ENCODE measurements at regions not wholly inside any gene's neighbourhood (a gene's known extent, or its start where the extent isn't known, plus 50 kb on each side); places are given as distances from the start of the nearest gene placed in this dataset.

DNA sequence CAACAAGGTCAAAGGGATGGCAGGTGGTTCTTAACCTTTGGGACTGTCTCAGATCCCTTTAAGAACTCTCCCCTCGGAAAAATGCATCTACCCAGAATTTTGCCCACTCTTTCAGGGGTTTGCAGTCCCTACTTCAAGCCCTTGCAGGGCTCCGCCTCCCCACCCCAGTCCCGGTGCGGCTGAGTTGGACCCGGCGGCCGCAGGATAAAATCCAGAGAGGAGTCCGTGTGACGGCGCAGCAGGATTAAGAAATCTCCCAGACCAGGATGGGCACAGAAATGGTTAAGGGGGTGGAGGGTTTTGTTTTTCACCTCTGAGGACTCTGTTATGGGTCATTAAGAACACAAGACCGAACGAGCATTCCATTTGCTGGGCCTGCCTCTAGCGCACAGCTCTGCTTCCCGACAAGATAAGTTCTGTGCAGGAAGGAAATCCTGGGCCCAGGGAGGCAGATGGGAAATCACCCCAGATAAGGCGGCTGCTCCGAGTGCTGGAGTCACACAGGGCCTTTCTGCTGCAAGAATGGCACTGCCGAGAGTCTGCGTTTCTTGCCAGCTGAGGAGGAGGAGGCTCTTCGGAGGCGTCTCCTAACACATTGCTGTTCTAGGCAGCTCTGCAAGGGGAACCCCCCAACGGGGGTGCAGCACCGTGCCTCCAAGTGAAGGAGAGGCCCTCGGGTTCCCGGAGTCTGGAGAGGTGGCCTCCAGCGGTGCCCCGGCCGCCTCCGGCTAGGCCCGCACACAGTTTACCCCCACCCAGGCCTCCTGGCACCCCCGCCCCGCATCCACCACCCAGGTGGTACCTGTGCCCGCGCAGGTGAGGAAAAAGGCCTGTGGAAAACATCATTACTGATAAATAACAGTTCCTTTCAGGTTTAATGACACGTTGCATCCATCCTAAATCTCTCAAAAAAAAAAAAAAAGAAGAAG is 277.6 kb downstream of the BCOR start:
- DNase-seq: no peak

DNA sequence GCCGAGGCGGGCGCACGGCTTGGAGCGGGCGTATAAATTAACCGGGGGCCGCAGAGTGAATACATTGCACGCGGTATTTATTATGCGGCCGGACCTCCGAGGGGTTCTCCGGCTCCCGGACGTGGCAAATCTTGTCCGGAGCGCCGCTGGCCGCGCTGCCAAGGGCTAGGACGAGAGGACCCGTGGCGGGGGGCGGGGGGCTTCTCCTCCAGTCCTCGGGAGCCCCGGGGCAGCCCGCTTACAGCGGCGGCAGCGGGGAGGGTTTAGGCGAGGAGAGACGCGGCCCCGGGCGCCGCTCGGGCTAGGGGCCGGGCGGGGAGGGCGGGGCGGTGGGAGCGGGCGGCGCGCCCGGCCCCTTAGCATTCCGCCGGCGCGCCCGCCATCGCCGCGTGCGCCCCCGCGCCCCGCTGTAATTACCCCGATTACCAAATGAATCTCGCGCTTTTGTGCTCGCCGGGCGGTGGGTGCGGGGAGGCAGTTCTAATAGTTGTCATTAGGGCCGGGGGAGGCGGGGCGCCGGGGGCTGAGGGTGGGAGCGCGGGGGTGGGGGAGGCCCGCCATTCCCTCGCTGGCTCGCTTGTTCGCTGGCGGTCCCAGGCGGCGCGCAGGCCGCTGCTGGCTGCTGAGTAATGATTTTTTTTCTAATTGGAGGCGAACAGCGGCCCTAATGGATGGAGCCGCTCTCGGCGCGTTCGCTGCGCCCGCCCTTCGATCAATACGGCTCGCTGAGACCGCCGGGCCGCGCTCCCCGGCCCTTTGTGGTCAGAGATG is 276.6 kb downstream of the BCOR start:
- peak; percentile 59 for DNase-seq

DNA sequence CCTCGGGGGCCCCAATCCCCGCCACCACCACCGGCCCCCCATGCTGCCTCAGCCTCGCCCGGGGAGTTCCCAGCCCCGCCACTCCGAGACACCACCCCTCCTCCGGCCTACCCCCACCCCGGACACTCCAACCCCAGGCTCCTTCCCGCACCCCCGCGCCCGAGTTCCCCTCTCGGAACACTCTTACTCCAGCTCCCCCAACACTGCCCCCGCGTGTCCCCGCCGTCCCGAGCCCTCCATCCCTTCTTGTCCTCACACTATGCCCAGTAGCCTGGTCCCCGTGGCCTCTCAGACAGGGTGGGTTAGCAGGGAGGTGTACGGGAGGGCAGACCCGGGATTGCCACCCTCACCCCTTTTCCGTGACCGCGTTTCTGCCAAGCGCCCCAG is 276.1 kb downstream of the BCOR start:
- no peak for DNase-seq

DNA sequence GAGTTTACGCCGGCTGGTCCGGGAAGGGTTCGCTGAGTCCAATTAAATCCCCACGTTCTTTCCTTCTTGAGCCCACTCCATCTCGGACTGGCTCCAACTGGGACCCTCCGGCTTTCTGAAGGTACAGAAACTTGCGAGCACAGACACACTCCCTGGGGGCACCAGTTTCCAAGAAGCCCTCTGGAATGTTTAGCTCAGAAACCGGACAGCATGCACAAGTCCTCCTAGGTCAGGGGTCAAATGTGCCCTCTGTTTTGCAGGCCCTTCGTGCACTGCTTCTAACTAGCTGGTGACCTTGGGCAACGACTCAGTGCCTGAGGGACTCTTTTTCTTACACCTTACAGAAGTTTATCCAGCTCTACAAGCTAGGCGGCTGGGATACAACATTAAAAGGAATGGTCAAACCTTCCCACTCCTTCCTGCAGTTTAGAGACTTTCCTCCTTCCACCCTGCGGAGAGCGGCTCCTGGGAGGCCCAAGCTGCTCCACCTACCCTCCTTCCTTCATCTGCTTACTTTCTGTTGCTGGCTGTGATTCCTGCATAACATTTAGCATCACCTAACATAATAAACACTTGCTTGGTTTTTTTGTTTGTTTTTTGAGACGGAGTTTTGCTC is 275.5 kb downstream of the BCOR start:
- no peak for DNase-seq

DNA sequence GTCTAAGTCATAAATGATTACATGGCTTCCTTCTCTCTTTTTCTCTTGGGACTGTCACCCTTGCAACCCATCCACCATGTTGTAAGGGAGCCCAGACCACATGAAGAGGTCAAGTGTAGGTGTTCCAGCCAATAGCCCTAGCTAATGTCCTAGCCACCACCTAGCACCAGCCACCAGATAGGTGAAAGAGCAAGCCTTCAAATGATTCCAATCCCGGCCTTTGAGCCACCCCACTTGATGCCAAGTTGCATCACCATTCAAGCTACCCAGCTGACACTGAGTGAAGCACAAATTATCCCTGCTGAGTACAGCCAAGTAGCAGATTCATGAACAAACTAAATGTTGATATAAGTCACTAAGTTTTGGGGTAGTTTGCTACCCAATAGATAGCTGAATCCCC is 274.3 kb downstream of the BCOR start:
- no peak for DNase-seq

DNA sequence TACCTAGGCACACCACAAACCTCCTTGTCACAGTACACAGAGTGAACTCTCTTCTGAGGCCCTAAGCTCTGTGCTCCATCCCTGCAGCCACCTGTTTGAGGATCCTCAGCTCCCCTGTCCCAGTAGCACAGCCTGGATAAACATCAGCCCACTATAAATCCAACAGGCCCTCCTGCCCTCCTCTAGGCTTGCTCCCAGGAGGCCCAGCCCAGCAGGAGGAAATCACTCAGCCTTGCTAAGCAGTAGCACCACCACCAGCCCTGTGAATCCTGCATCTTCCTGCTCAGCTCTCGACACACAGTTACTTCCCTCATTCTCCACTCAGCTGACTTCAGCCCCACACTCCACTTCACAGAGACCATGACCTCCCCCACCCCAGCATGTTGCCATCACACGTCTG is 273.9 kb downstream of the BCOR start:
- no peak for DNase-seq

DNA sequence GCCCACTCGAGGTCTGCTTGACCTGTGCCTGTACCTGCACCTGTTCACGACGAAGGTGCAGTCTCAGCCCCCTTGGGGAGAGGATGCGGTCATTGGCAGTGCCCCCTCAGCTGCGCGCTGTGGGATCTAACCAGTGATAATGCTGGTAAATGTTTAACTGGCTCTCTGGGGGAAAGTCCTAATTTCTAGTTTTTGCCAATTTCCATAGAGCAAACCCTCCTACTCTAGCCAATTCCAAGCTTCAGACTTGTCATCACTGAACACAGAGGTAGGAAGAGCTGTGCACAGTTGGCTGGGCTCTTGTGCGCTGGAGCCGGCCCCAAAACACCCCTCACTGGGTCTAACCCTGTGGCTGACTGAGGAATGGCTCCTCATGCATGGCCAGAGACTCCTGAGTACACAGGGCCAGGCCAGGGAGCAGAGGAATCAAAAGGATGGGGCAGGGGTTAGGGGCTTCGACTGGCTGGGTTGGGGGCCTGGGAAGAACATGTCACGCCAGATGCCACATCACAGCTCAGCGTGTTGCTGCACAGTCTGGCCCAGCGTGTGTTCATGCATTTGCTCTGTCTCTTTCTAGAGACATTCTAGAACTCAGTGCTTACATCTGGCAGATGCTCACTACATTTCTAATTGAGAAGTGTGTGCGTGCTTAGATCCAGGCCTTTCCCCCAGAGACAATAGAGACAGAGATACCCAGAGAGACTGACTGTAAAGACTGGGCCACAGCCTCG is 270.8 kb downstream of the BCOR start:
- no peak for DNase-seq

DNA sequence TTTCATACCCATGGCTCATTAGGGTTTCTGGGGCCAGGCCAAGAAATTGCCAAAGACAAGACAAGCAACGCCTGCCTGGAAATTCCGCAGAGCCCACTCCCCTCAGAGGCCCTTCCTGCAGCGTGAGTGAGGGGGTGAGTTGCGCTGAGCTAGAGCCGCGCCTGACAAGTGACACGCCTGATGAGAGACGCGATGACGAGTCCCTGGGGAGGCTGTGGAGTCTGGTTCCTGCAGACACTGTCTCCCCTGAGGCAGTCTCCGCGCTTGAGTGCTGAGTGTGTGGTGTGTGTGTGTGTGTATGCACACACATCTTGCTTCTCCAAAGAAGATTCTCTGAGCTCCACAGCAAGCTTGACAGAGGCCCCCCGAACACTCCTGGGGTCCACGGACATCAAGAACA is 269.8 kb downstream of the BCOR start:
- no peak for DNase-seq

DNA sequence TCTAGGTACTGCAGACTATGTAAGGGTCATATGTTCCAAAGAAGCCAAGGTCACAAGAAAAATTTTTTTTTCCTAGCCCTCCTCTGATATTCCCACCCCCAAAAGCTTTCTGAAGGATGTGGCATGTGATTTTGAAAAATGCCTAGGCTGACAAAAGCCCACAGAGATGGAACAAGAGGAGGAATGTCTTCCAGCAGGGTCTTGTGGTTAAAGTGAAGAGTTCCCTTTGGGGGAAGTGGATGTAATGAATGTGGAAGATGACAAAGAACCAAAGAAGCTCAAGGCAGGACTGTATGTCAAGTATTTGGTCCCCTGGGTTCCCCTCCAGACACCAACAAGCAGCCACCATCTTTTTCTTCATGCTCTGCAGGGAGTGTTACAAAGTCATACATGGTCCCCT is 268.8 kb downstream of the BCOR start:
- DNase-seq: peak; percentile 55

DNA sequence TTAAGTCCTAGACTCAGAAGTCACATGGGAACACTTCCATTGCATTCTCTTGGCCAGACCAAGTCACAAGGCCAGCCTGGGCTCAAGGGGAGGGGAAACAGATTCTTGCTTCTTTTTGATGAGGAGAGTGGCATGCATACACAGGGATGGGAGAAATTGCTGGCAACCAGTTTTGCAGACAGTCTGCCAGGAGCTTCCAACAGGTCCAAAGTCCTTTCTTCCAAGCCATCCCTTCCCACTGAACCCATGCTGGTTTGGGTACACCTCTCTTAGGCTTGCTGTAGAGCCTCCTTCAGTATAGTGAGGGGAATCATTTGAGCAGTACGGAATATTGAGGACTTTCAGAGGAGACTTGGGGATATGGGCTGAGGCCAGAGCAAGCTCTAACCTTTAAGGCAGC is 267.8 kb downstream of the BCOR start:
- DNase-seq: no peak

DNA sequence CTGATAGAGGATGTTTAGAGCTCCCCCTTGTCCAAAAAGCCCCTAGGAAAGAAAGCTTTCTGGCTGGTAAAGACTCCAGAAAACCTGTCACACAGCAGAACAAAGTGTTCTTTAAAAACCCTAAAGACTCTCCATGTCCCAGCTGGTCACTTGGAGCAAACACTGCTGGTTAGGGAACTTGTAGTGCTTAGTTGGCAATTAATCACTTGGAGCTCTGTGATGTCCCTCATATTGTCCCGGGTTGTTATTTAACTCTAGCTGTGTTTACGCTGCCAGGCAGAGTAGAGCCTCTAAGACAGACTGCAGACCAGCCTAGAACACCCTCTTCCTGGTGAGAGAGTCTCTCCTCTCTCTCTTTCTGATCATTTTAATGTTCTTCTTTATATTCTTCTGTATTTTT is 267.3 kb downstream of the BCOR start:
- DNase-seq: no peak

DNA sequence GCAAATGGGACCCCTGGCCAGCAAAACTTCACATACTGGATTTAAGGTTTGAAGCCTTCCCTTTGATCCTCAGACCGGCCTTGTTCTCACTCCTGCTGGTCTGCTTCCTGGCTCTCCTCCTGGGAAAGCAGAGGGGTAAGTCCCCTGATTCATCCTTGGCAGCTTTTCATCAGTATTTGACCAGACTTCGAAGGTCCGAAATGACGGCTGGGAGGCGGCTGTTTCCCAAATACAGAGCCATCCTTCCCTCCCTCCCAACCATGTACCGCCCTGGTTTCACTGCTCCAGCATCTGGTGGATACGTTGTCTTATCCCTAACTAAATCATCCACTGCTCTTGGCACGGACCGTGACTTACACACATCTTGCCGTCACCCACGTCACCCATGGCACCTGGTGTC is 265.5 kb downstream of the BCOR start:
- DNase-seq: no peak

DNA sequence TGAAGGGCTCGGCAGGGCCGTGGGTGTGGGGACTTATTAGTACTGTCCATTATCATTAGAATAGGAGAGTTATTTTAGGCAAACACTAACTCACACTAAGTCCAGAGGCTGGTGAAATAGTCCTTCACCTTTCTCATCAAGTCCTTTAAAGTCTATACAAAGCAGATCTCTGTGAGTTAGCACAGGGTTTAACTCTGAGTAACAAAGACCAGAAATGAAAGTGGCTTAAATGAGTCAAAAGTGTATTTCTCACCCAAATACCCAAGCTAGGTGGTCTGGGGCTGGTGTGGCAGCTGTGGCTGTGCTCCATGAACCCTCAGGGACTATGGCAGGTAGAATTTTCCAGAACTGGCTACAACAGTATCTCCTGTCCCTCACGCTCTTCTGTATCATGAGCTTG is 263.2 kb downstream of the BCOR start:
- no peak for DNase-seq

DNA sequence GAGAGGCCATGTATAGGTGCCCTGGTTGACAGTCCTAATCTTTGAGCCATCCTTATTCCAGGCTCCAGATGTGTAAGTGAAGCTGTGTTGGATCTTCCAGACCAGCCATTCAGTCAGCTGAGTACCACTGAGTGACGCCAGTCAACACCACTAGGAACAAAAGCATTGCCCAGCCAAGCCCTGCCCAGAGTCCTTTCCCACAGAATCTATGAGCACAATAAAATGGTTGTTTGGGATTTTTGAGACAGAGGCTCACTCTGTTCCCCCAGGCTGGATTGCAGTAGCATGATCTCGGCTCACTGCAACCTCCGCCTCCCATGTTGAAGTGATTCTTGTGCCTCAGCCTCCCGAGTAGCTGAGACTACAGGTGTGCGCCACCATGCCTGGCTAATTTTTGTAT is 262.5 kb downstream of the BCOR start:
- no peak for DNase-seq

DNA sequence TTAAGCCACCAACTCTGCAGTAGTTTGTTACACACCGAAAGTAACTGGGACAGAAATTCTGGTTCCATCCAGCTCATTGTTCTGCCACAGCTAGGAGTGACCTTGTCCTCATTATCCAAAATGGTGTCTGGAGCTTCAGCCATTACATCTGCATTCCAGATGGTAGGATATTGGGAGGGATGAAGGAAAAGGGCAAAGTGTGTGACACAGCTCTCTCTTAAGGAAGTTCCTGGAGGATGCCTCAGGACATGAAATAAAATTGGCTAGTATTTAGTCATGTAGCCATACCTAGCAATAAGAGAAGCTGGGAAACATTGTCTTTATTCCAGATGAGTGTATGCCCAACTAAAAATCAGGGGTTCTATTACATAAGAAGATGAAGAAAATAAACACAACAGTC is 262.0 kb downstream of the BCOR start:
- no peak for DNase-seq

DNA sequence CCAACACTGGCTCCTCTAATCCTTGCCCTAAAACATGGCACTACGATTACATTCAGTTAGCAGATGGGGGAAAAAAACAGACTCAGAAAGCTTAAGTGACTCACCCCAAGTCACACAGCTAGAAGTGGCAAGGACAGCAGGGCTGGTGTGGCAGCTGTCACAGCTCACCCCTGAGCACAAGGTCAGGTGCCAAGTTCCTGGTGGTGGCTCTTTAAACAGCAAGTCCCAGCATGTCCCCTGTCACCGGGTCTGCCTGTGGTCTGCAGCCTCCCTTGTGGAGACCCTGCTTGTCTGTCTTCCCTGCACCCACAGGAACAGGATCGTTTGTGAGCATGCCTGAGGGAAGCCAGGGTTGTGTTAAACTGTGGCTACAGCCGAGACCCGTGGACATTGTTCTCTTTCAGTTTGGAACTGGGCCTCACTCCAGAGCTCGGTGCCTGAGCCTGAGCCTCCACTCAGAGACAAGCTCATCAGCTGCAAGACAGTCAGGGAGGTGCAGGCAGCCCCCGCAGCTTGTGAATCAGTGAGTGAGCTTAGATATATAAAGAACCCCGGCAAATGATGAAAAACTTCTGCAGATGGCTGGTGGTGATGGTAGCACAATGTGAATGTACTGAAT is 260.8 kb downstream of the BCOR start:
- no peak for DNase-seq

DNA sequence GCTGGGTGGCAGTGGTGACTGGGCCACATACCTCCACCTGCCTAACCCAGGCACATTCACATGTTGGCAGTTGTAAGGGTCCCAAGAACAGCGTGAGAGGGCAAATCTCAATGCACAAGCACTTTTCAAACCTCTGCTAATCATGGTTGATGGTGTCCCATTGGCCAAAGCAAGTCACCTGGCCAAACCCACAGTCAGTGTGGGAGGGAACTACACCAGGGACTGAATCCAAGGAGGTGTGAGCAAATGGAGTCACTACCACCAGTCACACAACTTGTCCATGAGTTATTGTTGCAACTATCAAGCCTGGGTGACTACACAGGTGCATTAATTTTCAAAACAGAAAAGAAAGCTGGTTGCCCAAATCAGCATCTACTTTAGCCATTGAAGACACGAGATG is 260.1 kb downstream of the BCOR start:
- no peak for DNase-seq

DNA sequence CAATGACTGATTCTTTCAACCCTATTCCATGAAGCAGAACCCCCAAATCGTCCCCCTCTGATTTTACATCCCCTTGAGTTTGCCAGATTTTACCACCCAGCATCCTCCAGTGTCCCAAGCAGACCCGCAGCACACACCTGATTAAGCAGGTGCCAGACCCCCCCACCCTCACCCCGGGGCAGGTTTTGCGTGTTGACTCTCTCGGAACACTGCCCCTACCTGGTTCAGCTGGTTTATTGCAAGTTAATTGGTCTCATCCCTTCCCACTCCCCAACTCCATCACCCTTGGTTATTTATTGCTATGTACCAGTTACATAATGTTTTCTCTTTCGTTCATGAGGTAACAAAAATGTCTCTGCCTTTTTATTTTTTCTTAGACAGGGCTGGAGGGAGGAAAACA is 258.4 kb downstream of the BCOR start:
- no peak for DNase-seq

DNA sequence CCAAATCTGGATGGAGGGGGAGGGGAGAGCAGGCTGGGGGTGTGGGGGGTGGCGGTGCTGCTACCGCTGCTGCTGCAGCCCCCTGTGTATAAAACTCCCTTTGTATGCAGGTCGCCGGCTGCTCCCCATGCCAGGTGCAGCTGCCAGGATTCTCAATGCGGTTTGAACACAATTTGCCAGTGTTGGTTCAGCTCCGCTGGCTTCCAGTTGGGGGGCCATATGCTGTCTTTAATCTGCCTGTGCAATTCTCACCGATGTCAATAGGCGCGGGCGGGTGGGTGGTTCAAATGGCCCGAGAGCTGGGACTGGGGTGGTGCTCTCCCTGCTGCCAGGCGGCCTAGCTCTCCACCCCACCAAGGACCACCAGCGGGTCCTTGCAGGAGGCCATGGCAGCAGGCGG is 257.6 kb downstream of the BCOR start:
- no peak for DNase-seq

DNA sequence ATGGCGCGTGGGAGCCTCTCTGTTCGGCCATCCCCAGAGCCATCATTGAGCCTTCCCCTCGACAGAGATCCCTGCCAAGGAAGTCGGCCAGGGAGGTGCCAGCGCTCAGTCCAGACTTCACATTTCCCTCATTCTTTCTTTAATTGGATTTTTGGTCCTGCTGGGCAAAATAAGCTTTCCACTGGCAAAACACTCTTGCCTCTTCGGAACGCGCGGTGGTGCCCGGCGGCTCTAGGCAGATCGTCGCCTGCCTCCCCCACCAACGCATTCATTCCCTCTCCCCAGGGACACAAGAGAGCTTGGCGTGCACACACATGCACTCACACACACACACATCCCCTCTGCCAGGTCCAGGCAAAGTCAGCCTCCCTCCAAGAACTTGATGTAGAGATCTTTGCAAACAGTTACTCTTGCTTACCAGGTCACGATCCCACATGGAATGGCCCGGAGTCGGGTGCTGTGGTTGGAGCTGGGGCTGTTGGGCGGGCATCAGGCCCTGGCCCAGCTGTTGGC is 257.1 kb downstream of the BCOR start:
- DNase-seq: no peak

DNA sequence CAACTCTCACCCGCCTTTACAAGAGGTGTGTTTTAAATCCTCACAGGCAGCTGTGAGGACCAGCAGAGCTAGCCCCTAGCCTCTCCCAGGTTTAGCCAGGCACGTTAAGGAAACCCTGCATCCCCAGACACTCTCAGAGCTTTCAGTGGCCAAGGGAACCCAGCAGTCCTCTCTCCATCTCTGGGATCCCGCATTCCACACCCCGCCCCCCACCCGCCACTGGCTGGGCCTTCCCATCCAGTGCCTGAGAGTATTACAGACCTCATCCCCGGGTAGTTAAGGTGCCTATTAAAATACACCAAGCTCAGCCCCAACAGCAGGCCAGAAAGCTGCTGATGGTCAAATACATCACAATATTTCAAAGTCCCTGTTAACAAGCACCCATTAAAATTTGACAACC is 256.2 kb downstream of the BCOR start:
- no peak for DNase-seq

DNA sequence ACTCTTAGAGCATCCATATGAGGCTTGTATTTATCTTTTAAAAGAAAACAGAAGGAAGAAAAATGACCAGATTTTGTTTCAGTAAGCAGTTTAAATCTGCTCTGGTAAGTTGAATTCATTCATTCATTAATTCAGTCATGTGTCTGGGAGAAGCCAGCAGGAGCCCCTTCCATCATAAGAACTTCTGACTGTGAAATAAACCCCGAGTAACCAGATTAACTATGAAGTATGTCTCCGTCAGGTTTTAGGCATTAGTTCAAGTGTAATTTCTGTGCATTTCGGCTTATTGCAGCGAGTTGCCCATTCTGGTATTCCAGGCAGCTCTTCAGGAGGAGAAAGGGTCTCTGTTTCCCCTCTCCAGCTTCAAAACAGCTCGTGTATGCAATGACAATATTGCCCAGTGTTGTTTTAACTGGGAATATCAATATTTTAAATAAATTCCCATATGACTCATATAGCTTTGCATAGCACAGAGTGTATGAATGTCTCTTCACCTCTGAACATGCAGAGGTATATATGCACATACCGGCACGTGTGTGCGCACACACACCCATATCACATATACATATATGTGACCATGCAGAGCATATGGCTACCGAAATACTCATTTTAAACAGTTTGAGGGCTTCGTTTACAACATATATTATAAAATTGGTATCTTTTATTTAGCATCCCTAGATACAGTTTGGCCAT is 255.3 kb downstream of the BCOR start:
- no peak for DNase-seq
